ENCODE measurements at regions not wholly inside any gene's neighbourhood (a gene's known extent, or its start where the extent isn't known, plus 50 kb on each side); places are given as distances from the start of the nearest gene placed in this dataset.

DNA sequence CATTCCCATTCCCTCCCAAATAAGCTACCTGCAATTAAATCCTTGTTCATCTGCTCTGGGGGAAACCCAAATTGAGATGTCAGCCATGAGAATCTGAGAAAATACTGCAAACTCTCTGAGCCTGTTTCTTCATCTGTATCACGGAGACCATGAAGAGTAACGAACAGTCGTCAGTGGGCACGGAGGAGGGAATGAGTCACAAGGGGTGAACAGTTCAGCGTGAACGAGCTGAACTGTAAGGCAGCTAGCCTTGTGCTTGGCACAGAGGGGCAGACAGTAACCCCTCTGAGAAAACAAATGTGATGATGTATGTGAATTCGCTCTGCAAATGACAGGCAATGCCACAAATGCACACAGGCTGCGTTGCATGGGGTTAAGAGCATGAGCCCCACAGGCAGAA lies 288.7 kb downstream of the FOXO1 start (continued):
- TF ChIP-seq, protein P1, sequence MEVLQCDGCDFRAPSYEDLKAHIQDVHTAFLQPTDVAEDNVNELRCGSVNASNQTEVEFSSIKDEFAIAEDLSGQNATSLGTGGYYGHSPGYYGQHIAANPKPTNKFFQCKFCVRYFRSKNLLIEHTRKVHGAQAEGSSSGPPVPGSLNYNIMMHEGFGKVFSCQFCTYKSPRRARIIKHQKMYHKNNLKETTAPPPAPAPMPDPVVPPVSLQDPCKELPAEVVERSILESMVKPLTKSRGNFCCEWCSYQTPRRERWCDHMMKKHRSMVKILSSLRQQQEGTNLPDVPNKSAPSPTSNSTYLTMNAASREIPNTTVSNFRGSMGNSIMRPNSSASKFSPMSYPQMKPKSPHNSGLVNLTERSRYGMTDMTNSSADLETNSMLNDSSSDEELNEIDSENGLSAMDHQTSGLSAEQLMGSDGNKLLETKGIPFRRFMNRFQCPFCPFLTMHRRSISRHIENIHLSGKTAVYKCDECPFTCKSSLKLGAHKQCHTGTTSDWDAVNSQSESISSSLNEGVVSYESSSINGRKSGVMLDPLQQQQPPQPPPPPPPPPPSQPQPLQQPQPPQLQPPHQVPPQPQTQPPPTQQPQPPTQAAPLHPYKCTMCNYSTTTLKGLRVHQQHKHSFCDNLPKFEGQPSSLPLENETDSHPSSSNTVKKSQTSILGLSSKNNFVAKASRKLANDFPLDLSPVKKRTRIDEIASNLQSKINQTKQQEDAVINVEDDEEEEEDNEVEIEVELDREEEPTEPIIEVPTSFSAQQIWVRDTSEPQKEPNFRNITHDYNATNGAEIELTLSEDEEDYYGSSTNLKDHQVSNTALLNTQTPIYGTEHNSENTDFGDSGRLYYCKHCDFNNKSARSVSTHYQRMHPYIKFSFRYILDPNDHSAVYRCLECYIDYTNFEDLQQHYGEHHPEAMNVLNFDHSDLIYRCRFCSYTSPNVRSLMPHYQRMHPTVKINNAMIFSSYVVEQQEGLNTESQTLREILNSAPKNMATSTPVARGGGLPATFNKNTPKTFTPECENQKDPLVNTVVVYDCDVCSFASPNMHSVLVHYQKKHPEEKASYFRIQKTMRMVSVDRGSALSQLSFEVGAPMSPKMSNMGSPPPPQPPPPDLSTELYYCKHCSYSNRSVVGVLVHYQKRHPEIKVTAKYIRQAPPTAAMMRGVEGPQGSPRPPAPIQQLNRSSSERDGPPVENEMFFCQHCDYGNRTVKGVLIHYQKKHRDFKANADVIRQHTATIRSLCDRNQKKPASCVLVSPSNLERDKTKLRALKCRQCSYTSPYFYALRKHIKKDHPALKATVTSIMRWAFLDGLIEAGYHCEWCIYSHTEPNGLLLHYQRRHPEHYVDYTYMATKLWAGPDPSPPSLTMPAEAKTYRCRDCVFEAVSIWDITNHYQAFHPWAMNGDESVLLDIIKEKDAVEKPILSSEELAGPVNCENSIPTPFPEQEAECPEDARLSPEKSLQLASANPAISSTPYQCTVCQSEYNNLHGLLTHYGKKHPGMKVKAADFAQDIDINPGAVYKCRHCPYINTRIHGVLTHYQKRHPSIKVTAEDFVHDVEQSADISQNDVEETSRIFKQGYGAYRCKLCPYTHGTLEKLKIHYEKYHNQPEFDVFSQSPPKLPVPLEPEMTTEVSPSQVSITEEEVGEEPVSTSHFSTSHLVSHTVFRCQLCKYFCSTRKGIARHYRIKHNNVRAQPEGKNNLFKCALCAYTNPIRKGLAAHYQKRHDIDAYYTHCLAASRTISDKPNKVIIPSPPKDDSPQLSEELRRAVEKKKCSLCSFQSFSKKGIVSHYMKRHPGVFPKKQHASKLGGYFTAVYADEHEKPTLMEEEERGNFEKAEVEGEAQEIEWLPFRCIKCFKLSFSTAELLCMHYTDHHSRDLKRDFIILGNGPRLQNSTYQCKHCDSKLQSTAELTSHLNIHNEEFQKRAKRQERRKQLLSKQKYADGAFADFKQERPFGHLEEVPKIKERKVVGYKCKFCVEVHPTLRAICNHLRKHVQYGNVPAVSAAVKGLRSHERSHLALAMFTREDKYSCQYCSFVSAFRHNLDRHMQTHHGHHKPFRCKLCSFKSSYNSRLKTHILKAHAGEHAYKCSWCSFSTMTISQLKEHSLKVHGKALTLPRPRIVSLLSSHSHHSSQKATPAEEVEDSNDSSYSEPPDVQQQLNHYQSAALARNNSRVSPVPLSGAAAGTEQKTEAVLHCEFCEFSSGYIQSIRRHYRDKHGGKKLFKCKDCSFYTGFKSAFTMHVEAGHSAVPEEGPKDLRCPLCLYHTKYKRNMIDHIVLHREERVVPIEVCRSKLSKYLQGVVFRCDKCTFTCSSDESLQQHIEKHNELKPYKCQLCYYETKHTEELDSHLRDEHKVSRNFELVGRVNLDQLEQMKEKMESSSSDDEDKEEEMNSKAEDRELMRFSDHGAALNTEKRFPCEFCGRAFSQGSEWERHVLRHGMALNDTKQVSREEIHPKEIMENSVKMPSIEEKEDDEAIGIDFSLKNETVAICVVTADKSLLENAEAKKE (CRISPR knock-in tag; IDR thresholded peaks at IDR 0.05) = no peak
- TF ChIP-seq EZH2 (IDR thresholded peaks at IDR 0.05; ENCODE audit: low read depth, unreplicated experiment) (no peak), NANOG (IDR thresholded peaks at IDR 0.05; ENCODE audit: borderline replicate concordance) (no peak), ZNF331 (CRISPR knock-in tag; IDR thresholded peaks at IDR 0.05; ENCODE audit: low read depth) (no peak)
- TF ChIP-seq, protein P2, sequence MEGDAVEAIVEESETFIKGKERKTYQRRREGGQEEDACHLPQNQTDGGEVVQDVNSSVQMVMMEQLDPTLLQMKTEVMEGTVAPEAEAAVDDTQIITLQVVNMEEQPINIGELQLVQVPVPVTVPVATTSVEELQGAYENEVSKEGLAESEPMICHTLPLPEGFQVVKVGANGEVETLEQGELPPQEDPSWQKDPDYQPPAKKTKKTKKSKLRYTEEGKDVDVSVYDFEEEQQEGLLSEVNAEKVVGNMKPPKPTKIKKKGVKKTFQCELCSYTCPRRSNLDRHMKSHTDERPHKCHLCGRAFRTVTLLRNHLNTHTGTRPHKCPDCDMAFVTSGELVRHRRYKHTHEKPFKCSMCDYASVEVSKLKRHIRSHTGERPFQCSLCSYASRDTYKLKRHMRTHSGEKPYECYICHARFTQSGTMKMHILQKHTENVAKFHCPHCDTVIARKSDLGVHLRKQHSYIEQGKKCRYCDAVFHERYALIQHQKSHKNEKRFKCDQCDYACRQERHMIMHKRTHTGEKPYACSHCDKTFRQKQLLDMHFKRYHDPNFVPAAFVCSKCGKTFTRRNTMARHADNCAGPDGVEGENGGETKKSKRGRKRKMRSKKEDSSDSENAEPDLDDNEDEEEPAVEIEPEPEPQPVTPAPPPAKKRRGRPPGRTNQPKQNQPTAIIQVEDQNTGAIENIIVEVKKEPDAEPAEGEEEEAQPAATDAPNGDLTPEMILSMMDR (conservative IDR thresholded peaks at IDR 0.05; ENCODE audit: low read depth in 2 of 2) = no peak

- H3K4me1 Mint-ChIP-seq = peaks cover 18% of the 10 kb centered on the region
- peaks cover 6% of the 10 kb centered on the region; the same call in 1 of the 2 replicates for H3K4me1 ChIP-seq (ENCODE audit: insufficient read depth)
- H3K79me2 ChIP-seq (replicated peaks; ENCODE audit: insufficient read depth) = no peaks in the 10 kb centered on the region
- no peak overlapping the region for H3K27ac ChIP-seq (ENCODE audit: low read depth)
- no peak overlapping the region for H2AFZ ChIP-seq
- no peaks in the 10 kb centered on the region for H3K27me3 ChIP-seq (ENCODE audit: insufficient read depth)
- H3K4me3 ChIP-seq = no peak overlapping the region
- H3K36me3 ChIP-seq (ENCODE audit: insufficient read depth) = no peaks in the 10 kb centered on the region
- H3K36me3 Mint-ChIP-seq (ENCODE audit: low read depth) = peaks cover 3% of the 10 kb centered on the region; the same call in 1 of the 3 replicates
- H3K27me3 Mint-ChIP-seq (ENCODE audit: insufficient read depth, low read depth, poor library complexity) = peaks cover 7% of the 10 kb centered on the region
- no peaks in the 10 kb centered on the region for H4K20me1 ChIP-seq (replicated peaks; ENCODE audit: insufficient read depth)
- H3K27ac Mint-ChIP-seq = no peak overlapping the region
- DNase-seq (ENCODE audit: low spot score) = no peak
- peaks cover 2% of the 10 kb centered on the region; the same call in 1 of the 3 replicates for H3K9me3 Mint-ChIP-seq
- no peaks in the 10 kb centered on the region for H3F3A ChIP-seq (replicated peaks; ENCODE audit: low read depth)
- TF ChIP-seq ZNF114 (CRISPR knock-in tag; IDR thresholded peaks at IDR 0.05) (no peak), ZNF331 (CRISPR knock-in tag; IDR thresholded peaks at IDR 0.05; ENCODE audit: low read depth) (no peak), EZH2phosphoT487 (IDR thresholded peaks at IDR 0.05; ENCODE audit: unreplicated experiment) (no peak), NANOG (IDR thresholded peaks at IDR 0.05; ENCODE audit: borderline replicate concordance) (no peak)
- TF ChIP-seq, protein P3, sequence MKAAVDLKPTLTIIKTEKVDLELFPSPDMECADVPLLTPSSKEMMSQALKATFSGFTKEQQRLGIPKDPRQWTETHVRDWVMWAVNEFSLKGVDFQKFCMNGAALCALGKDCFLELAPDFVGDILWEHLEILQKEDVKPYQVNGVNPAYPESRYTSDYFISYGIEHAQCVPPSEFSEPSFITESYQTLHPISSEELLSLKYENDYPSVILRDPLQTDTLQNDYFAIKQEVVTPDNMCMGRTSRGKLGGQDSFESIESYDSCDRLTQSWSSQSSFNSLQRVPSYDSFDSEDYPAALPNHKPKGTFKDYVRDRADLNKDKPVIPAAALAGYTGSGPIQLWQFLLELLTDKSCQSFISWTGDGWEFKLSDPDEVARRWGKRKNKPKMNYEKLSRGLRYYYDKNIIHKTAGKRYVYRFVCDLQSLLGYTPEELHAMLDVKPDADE (IDR thresholded peaks at IDR 0.05) = no peak
- no peak overlapping the region for H3K4me3 Mint-ChIP-seq
- H3K9me2 ChIP-seq (ENCODE audit: insufficient read depth) = no peaks in the 10 kb centered on the region
- no peak overlapping the region for H3K4me2 ChIP-seq
- no peak for ATAC-seq
These were observed 287.2 kb downstream of the FOXO1 start for GRCh38 chr13:40379196-40379595.

Data from GM23338 (cell line).